HL-60 (cell line): ENCODE measurements at regions not wholly inside any gene's neighbourhood (a gene's known extent, or its start where the extent isn't known, plus 50 kb on each side); places are given as distances from the start of the nearest gene placed in this dataset.

Source experiments
- POLR2AphosphoS5 ChIP-seq: IDR thresholded peaks from 2 replicates; pipeline ENCODE4 v1.6.1; 2012; ENCODE audit warnings: low read depth
- TF ChIP-seq, protein P1 (sequence below): IDR thresholded peaks from one replicate; pipeline ENCODE4 v1.5.1; 2011; ENCODE audit warnings: low read length, control low read depth, inconsistent platforms; ENCODE audit not compliant: insufficient read depth

DNA sequence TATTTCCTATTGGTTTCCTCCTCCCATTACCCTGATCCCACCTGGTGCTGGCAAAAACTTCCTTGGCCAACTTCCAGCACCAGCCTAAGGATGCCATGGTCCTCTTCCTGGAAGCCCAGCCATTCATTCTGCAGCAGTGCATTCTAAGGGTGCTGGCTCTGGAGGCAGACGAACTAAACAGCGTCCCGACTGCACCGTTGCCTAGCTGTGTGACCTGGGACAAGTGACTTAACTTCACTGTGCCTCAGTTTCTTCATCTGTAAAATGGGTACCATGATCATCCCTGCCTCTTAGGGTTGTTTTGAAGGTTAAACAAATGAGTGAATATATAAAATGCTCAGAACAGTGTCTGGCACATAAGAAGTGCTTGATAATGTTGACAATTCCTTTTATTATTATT lies 120.9 kb upstream of the ZNF217 start:
- TF ChIP-seq, protein P1, sequence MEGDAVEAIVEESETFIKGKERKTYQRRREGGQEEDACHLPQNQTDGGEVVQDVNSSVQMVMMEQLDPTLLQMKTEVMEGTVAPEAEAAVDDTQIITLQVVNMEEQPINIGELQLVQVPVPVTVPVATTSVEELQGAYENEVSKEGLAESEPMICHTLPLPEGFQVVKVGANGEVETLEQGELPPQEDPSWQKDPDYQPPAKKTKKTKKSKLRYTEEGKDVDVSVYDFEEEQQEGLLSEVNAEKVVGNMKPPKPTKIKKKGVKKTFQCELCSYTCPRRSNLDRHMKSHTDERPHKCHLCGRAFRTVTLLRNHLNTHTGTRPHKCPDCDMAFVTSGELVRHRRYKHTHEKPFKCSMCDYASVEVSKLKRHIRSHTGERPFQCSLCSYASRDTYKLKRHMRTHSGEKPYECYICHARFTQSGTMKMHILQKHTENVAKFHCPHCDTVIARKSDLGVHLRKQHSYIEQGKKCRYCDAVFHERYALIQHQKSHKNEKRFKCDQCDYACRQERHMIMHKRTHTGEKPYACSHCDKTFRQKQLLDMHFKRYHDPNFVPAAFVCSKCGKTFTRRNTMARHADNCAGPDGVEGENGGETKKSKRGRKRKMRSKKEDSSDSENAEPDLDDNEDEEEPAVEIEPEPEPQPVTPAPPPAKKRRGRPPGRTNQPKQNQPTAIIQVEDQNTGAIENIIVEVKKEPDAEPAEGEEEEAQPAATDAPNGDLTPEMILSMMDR: no peak
- TF ChIP-seq POLR2AphosphoS5: no peak
